Gastrocnemius medialis (tissue), 4 donors: ENCODE measurements at regions not wholly inside any gene's neighbourhood (a gene's known extent, or its start where the extent isn't known, plus 50 kb on each side); places are given as distances from the start of the nearest gene placed in this dataset.

ENCODE experiments used
- ATAC-seq, 2 donors: fragments of 150-250 bp; one replicate each; pipeline ENCODE4 v1.9.1; 2016
- DNase-seq, 2 donors: peaks; one replicate each; pipeline ENCODE4 v3.0.0-alpha.2; 2019
- H3K27ac ChIP-seq, 4 donors: fragments of 200-600 bp; sonication (generic); 1 replicate in 1 of 4; 2 replicates in 3 of 4; pipeline ENCODE4 v1.5.1; 2016 to 2018; ENCODE audit warnings: mild to moderate bottlenecking in 2 of 4, moderate library complexity in 1 of 4
- H3K27me3 ChIP-seq, 3 donors: fragments of 200-600 bp; sonication (generic) in 2 of 3; 1 replicate in 1 of 3; 2 replicates in 2 of 3; pipeline versions ENCODE4 v1.5.1 to v1.6.0; 2016 to 2019; ENCODE audit warnings: mild to moderate bottlenecking in 1 of 3, moderate library complexity in 1 of 3
- H3K36me3 ChIP-seq, 2 donors: fragments of 200-600 bp; sonication (generic) in 1 of 2; one replicate each; pipeline ENCODE4 v1.5.1; 2017 to 2018
- H3K4me1 ChIP-seq, 2 donors: fragments of 200-600 bp; sonication (generic) in 1 of 2; one replicate each; pipeline ENCODE4 v1.5.1; 2016 to 2017; ENCODE audit warnings: mild to moderate bottlenecking in 2 of 2
- H3K4me3 ChIP-seq, 4 donors: fragments of 200-600 bp; sonication (generic) in 3 of 4; 1 replicate in 1 of 4; 2 replicates in 3 of 4; pipeline ENCODE4 v1.5.1; 2016 to 2019; ENCODE audit warnings: mild to moderate bottlenecking in 2 of 4
- H3K9me3 ChIP-seq, 3 donors: fragments of 200-600 bp; sonication (generic) in 2 of 3; 1 replicate in 1 of 3; 2 replicates in 2 of 3; pipeline ENCODE4 v1.5.1; 2016 to 2019
- POLR2A ChIP-seq, 2 donors: fragments of 450-650 bp; IDR thresholded peaks; one replicate each; pipeline ENCODE4 v1.6.1; 2017; ENCODE audit warnings: antibody characterized with exemption in 2 of 2, mild to moderate bottlenecking in 2 of 2, moderate library complexity in 2 of 2
- in situ Hi-C, 4 donors: fragments of 200-750 bp; cut with MboI; loops; one replicate each; pipeline versions ENCODE4 v1.15.0 to v1.8.0; 2017; ENCODE audit warnings: low sequenced_read_pairs in 4 of 4
- intact Hi-C: fragments of 100-400 bp; cut with DNase I; formaldehyde crosslinking; loops from one replicate; pipeline ENCODE4 v1.15.1; 2023; ENCODE audit warnings: low total_unique reads
- TF ChIP-seq, protein P1 (sequence below), 5 experiments: fragments of 450-650 bp in 3 of 5; fragments of 200-600 bp in 2 of 5; sonication (generic) in 2 of 5; IDR thresholded peaks in 4 of 5; conservative IDR thresholded peaks in 1 of 5; 1 replicate in 4 of 5; 2 replicates in 1 of 5; pipeline ENCODE4 v1.5.1; 2016 to 2019; ENCODE audit warnings: antibody characterized with exemption in 5 of 5, mild to moderate bottlenecking in 3 of 5, moderate library complexity in 3 of 5

DNA sequence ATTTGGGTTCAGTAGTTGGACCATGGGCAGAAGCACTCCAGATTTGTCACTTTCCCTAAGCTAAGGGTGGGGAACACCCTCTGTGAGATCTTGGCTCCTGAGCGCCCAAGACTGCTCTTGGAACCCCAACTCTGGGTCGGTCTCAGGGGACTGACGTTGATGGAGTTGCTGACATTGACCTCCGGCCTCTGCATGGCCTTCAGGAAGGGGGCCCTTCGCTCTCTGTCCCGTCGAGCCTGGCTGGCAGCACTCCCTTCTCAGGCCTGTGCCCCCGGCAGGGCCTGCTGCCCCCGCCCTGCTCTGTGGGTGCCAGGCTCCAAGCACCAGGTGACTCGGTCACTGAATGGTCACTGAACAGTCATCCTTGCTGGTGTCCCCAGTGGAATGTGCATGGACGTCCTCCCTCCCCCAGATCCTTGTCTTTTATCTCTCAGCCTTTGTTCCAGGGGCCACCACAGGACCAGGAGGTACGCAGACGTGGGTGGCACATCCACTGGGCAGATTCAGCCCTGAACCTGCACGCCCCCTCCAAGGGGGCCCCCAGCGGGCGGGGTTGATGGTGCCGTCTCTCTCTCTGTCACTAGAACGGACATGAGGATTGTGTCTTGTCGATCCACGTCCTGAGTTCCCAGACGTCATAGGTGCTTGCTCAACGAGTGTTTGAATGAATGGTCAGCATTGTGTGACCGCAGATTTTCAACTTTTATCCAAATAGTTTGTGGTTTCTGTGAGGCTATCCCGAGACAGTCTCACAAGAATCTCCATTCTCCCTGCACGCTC lies 314.5 kb downstream of the SEC14L1 start:
- TF ChIP-seq, protein P1, sequence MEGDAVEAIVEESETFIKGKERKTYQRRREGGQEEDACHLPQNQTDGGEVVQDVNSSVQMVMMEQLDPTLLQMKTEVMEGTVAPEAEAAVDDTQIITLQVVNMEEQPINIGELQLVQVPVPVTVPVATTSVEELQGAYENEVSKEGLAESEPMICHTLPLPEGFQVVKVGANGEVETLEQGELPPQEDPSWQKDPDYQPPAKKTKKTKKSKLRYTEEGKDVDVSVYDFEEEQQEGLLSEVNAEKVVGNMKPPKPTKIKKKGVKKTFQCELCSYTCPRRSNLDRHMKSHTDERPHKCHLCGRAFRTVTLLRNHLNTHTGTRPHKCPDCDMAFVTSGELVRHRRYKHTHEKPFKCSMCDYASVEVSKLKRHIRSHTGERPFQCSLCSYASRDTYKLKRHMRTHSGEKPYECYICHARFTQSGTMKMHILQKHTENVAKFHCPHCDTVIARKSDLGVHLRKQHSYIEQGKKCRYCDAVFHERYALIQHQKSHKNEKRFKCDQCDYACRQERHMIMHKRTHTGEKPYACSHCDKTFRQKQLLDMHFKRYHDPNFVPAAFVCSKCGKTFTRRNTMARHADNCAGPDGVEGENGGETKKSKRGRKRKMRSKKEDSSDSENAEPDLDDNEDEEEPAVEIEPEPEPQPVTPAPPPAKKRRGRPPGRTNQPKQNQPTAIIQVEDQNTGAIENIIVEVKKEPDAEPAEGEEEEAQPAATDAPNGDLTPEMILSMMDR (IDR thresholded peaks at IDR 0.05 in 4 of 5, conservative IDR thresholded peaks at IDR 0.05 in 1 of 5), result no peak
- TF ChIP-seq POLR2A (IDR thresholded peaks at IDR 0.05), result no peak
- ATAC-seq (no peak), DNase-seq (no peak)
- Histone ChIP-seq H3K36me3 (no peaks in the 10 kb centered on the region), H3K4me1 (peaks cover 39 to 49% of the 10 kb centered on the region in 2 donors), H3K27ac (peak overlapping the region; percentile 17 to 39 (median 22)), H3K4me3 (no peak overlapping the region), H3K9me3 (no peaks in the 10 kb centered on the region), H3K27me3 (no peaks in the 10 kb centered on the region)
- intact Hi-C loops (no loop called here), in situ Hi-C loops (no loop called here)

DNA sequence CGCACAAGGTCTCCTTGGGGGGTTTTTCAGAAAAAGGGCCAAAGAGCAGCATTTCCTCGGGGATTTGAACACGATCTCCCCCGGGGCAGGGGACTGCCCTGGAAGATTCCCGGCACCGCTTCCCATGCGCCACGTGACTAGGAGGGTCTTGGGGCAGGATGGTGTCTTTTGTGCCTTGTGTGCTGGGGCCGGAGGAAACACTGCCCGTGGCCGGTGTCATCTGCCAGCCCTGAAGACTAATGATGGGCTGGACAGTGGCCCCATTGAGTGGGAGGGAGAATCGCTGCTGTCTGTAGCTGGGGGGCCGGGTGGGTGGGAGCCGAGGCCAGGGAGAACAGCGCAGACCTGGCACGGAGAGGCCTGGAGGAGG lies 315.1 kb downstream of the SEC14L1 start:
- intact Hi-C loops, result no loop called here

DNA sequence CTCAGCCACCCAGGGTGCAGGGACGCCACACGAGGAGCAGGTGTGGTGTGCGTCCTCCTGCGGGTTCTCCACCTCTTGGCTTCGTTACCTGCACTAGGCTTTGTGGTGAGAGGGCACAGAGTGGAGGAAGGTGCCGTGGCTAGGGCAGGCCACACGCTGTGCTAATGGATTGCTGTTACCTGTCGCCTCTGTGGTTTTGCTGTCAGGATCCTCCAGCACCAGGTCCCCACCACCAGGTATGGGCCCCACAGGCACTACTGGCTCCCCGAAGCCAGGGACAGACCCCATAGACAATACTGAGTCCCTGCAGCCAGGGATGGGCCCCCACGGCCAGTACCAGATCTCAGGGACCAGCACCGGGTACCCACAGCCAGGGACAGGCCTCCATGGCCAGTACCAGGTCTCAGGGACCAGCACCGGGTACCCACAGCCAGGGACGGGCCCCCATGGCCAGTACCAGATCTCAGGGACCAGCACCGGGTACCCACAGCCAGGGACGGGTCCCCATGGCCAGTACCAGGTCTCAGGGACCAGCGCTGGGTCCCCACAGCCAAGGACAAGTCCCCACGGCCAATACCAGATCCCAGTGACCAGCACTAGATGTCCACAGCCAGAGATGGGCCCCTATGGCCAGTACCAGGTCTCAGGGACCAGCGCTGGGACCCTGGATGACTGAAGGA lies 315.6 kb downstream of the SEC14L1 start:
- no peaks in the 10 kb centered on the region for H3K27me3 ChIP-seq
- DNase-seq (no peak), ATAC-seq (no peak)
- no peak overlapping the region for H3K4me3 ChIP-seq
- in situ Hi-C loops, result no loop called here
- peak overlapping the region in 2 of 4 donors; percentile 22 to 44 for H3K27ac ChIP-seq
- intact Hi-C loops, result no loop called here
- H3K36me3 ChIP-seq, result no peaks in the 10 kb centered on the region
- no peaks in the 10 kb centered on the region for H3K9me3 ChIP-seq
- H3K4me1 ChIP-seq, result peaks cover 32 to 44% of the 10 kb centered on the region in 2 donors
- TF ChIP-seq, protein P1 (IDR thresholded peaks at IDR 0.05 in 4 of 5, conservative IDR thresholded peaks at IDR 0.05 in 1 of 5), result no peak
- TF ChIP-seq POLR2A (IDR thresholded peaks at IDR 0.05), result no peak

More for the DNA sequence above, 315.1 kb downstream of the SEC14L1 start:
- ATAC-seq (no peak), DNase-seq (no peak)
- H3K27ac ChIP-seq, result peak overlapping the region in 2 of 4 donors; percentile 22 to 44
- in situ Hi-C loops, result no loop called here
- peaks cover 36 to 49% of the 10 kb centered on the region in 2 donors for H3K4me1 ChIP-seq
- no peaks in the 10 kb centered on the region for H3K27me3 ChIP-seq
- no peaks in the 10 kb centered on the region for H3K9me3 ChIP-seq
- no peak for TF ChIP-seq POLR2A (IDR thresholded peaks at IDR 0.05)
- TF ChIP-seq, protein P1 (IDR thresholded peaks at IDR 0.05 in 4 of 5, conservative IDR thresholded peaks at IDR 0.05 in 1 of 5), result no peak
- H3K4me3 ChIP-seq, result no peak overlapping the region
- no peaks in the 10 kb centered on the region for H3K36me3 ChIP-seq

DNA sequence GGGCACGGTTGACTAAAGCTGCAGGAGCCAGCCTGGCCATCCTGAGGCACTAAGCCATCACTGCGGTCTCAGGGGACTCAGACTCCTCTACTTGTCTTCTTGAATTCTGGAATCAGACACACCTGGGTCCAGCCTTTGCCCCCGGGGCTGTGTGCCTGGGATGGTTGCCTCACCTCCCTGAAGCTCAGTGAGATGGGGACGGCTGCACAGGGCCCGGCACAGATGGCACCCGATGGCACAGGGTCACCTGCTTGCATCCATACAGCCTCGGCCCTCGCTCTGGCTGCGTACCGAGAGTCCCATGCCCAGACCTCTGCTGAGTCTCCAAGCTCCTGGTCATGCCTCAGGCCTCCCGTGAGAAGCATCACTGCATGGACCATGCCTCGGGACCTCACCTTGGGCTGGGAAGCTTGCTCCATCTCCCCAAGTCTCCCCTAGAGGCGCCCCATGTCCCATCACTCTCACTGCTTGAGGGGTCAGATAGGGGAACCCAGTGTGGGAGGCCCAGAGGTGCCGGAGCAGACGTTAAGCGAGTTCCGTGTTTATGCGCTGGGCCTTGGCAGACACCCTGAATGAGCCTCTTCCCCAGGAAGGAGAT lies 316.3 kb downstream of the SEC14L1 start:
- TF ChIP-seq, protein P1 (IDR thresholded peaks at IDR 0.05 in 4 of 5, conservative IDR thresholded peaks at IDR 0.05 in 1 of 5), result no peak
- TF ChIP-seq POLR2A (IDR thresholded peaks at IDR 0.05), result no peak
- in situ Hi-C loops (no loop called here), intact Hi-C loops (no loop called here)
- no peak overlapping the region for H3K4me3 ChIP-seq
- ATAC-seq, result no peak
- H3K27me3 ChIP-seq, result no peaks in the 10 kb centered on the region
- no peaks in the 10 kb centered on the region for H3K9me3 ChIP-seq
- H3K4me1 ChIP-seq, result peaks cover 32 to 44% of the 10 kb centered on the region in 2 donors
- no peaks in the 10 kb centered on the region for H3K36me3 ChIP-seq
- no peak for DNase-seq
- H3K27ac ChIP-seq, result peak overlapping the region in 1 of 4 donors; percentile 44
